ENCODE measurements at regions not wholly inside any gene's neighbourhood (a gene's known extent, or its start where the extent isn't known, plus 50 kb on each side); places are given as distances from the start of the nearest gene placed in this dataset.

DNA sequence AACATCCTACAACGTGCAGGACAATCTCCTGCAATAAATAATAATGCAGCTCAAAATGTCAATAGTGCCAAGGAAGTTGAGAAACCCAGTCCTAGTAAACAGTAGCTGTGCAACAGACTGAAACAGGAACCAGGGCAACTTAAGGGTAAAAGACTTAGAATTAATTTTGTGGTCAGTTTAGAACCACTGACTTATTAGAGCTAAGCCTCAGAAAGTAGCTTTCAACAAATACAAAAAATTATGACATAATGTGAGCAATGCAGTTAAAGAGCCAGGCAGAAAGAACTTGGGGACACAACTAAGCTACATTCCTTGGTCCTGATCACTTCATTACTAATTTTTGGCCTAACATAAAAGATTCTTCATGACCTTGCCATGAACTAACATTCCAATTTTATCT is 195.4 kb downstream of the MACC1 start:
- Histone ChIP-seq H3K9me3 (ENCODE audit: control insufficient read depth, insufficient read depth, low read length) (no peaks in the 10 kb centered on the region), H3K4me3 (ENCODE audit: low read depth, low read length) (no peak overlapping the region), H3K27me3 (ENCODE audit: control insufficient read depth, insufficient read depth, low read length) (no peaks in the 10 kb centered on the region), H3K27ac (ENCODE audit: low read depth, low read length) (no peak overlapping the region)
- no peak for DNase-seq (ENCODE audit: low read depth, low spot score)
- ChIA-PET POLR2A (no interaction called here), CTCF (no interaction called here)
- TF ChIP-seq, protein P1, sequence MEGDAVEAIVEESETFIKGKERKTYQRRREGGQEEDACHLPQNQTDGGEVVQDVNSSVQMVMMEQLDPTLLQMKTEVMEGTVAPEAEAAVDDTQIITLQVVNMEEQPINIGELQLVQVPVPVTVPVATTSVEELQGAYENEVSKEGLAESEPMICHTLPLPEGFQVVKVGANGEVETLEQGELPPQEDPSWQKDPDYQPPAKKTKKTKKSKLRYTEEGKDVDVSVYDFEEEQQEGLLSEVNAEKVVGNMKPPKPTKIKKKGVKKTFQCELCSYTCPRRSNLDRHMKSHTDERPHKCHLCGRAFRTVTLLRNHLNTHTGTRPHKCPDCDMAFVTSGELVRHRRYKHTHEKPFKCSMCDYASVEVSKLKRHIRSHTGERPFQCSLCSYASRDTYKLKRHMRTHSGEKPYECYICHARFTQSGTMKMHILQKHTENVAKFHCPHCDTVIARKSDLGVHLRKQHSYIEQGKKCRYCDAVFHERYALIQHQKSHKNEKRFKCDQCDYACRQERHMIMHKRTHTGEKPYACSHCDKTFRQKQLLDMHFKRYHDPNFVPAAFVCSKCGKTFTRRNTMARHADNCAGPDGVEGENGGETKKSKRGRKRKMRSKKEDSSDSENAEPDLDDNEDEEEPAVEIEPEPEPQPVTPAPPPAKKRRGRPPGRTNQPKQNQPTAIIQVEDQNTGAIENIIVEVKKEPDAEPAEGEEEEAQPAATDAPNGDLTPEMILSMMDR (IDR thresholded peaks at IDR 0.05; ENCODE audit: low read depth, low read length): no peak

DNA sequence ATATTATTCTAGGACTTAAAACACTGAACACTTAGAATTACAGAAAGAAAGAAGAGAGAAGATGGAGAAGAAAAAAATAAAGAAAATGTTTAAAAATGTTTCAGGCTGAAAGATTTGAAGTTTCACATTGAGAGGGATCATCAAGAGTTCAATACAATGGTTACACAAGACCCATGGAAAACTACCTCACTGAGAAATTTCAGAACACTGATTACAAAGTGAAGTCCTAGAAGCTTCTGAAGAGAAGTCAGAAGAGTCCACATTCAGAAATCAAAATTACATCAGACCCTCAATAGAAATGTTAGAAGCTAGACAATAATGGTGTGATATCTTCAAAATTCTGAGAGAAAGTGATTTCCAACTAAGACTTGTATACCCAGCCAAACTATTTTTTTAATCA is 196.1 kb downstream of the MACC1 start:
- Histone ChIP-seq H3K9me3 (ENCODE audit: control insufficient read depth, insufficient read depth, low read length) (no peaks in the 10 kb centered on the region), H3K27me3 (ENCODE audit: control insufficient read depth, insufficient read depth, low read length) (no peaks in the 10 kb centered on the region), H3K4me3 (ENCODE audit: low read depth, low read length) (no peak overlapping the region), H3K27ac (ENCODE audit: low read depth, low read length) (no peak overlapping the region)
- no peak for DNase-seq (ENCODE audit: low read depth, low spot score)
- TF ChIP-seq, protein P1 (IDR thresholded peaks at IDR 0.05; ENCODE audit: low read depth, low read length): no peak
- POLR2A ChIA-PET: no interaction called here
- CTCF ChIA-PET: no interaction called here

DNA sequence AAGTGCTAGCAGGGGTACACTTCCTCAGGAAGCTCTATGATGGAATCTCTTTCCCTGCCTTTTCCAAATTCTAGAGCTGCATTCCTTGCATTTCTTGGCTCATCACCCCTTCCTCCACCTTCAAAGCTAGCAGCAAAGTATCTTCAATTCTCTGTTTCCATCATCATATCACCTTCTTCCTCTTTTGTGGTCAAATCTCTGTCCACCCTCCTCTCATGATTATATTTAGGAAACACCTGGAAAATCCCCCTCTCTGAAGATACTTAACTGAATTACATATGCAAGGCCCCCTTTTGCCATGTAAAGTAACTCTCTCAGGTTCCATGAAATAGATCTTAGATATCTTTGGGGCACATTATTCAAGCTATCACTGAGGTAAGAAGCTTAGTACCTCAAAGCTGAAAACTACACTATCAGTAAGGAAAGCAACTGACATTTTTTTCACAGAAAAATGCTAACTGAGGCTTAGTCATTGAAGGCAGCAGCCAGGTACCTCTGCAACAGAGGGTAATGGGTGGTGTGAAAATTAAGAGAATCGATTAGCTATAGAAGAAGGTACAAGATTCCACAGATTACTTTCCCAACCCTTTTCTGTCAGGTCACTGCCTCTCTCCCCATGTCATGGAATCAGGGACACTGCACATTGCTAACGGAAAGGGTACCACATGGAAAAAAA is 197.3 kb downstream of the MACC1 start:
- DNase-seq (ENCODE audit: low read depth, low spot score): no peak
- POLR2A ChIA-PET: no interaction called here
- TF ChIP-seq, protein P1 (IDR thresholded peaks at IDR 0.05; ENCODE audit: low read depth, low read length): no peak
- Histone ChIP-seq H3K9me3 (ENCODE audit: control insufficient read depth, insufficient read depth, low read length) (no peaks in the 10 kb centered on the region), H3K27ac (ENCODE audit: low read depth, low read length) (no peak overlapping the region), H3K27me3 (ENCODE audit: control insufficient read depth, insufficient read depth, low read length) (no peaks in the 10 kb centered on the region), H3K4me3 (ENCODE audit: low read depth, low read length) (no peak overlapping the region)
- CTCF ChIA-PET: no interaction called here

DNA sequence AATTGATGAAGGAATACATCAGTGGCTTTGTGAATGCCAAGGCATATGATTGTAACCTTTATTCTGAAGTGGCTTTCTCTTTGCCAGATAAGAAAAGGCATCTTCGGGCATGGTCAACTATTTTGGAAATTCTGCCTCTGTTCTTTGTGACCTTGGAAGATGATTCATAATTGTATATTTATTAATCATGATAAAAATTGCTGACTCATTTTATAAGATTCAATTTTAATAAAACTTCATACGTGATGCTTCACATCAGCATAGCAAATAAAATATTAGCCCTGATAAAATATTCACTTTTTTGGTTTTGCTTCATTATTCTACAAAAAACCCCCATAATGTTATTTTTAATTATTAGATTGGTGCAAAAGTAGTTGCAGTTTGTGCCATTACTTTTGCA is 200.5 kb downstream of the MACC1 start:
- TF ChIP-seq, protein P1 (IDR thresholded peaks at IDR 0.05; ENCODE audit: low read depth, low read length): no peak
- no peak for DNase-seq (ENCODE audit: low read depth, low spot score)
- H3K27ac ChIP-seq (ENCODE audit: low read depth, low read length): no peak overlapping the region
- no peaks in the 10 kb centered on the region for H3K27me3 ChIP-seq (ENCODE audit: control insufficient read depth, insufficient read depth, low read length)
- no peak overlapping the region for H3K4me3 ChIP-seq (ENCODE audit: low read depth, low read length)
- H3K9me3 ChIP-seq (ENCODE audit: control insufficient read depth, insufficient read depth, low read length): no peaks in the 10 kb centered on the region
- POLR2A ChIA-PET: no interaction called here
- CTCF ChIA-PET: no interaction called here

DNA sequence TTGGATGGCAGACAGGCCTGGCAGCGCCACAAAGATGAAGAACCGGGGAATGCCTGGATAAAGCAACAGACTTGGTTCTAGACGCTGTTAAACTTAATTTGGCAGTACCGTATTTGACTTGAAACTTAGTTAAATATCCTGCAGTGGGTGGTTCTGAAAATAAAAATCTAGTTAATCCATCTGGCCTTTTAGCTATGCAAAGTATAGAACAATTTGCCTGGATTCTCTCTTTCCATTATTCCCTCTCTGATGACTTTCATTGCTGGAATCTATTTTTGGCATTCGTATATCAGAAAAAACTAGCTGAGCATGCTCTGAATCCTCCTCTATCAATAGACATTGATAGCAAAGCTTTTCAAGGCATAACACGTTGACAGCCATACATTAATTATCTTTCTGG is 203.6 kb downstream of the MACC1 start:
- Histone ChIP-seq H3K27me3 (ENCODE audit: control insufficient read depth, insufficient read depth, low read length) (no peaks in the 10 kb centered on the region), H3K9me3 (ENCODE audit: control insufficient read depth, insufficient read depth, low read length) (no peaks in the 10 kb centered on the region), H3K4me3 (ENCODE audit: low read depth, low read length) (no peak overlapping the region), H3K27ac (ENCODE audit: low read depth, low read length) (no peak overlapping the region)
- ChIA-PET POLR2A (no interaction called here), CTCF (no interaction called here)
- no peak for DNase-seq (ENCODE audit: low read depth, low spot score)
- TF ChIP-seq, protein P1 (IDR thresholded peaks at IDR 0.05; ENCODE audit: low read depth, low read length): no peak

Measured in AG04450 (cell line).